GM23338 (cell line): ENCODE measurements at regions not wholly inside any gene's neighbourhood (a gene's known extent, or its start where the extent isn't known, plus 50 kb on each side); places are given as distances from the start of the nearest gene placed in this dataset.

ENCODE experiments used
- CREB1 ChIP-seq: fragments of 250-450 bp; sonication (Bioruptor Pico); IDR thresholded peaks from 2 replicates; pipeline ENCODE4 v1.5.0; 2020; ENCODE audit warnings: low read depth, mild to moderate bottlenecking, moderate library complexity
- CTCF ChIP-seq, 2 experiments: fragments of 200-600 bp in 1 of 2; sonication (generic) in 1 of 2; conservative IDR thresholded peaks; 2 replicates each; pipeline versions ENCODE4 v1.5.1 to v1.6.1; 2016 to 2017; ENCODE audit warnings: antibody characterized with exemption in 2 of 2, low read depth in 2 of 2, mild to moderate bottlenecking in 2 of 2, moderate library complexity in 1 of 2

DNA sequence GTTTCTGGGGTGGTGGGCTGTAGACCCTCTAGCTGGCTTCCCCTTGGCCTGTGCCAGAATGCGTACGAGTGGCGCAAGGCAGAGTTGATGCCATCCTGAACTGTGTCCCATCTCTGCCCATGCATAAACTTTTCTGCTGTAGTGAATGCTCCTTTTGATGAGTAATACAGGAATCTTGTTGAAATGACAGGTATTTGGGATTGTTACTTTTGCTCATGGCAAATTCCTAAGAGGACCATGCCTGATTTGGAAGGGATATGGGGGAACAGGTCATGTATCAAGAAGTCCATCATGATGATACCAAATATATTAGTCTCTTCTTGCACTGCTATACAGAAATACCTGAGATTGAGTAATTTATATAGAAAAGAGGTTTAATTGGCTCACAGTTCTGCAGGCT is 648.0 kb downstream of the SLC4A3 start:
- TF ChIP-seq CTCF (conservative IDR thresholded peaks at IDR 0.05; ENCODE audit: low read depth in 2 of 2) (no peak), CREB1 (no peak)
